ENCODE measurements at regions not wholly inside any gene's neighbourhood (a gene's known extent, or its start where the extent isn't known, plus 50 kb on each side); places are given as distances from the start of the nearest gene placed in this dataset.

GRCh38 chr20:17790296-17790695, 90.5 kb downstream of the BANF2 start:
- DNase-seq (ENCODE audit: low spot score) = no peak

GRCh38 chr20:17787816-17788215, 88.0 kb downstream of the BANF2 start:
- DNase-seq (ENCODE audit: low spot score) = no peak

GRCh38 chr20:17786221-17786718, 86.5 kb downstream of the BANF2 start:
- DNase-seq (ENCODE audit: low spot score) = peak; percentile 56
